Small intestine (tissue), 7 donors: ENCODE measurements at regions not wholly inside any gene's neighbourhood (a gene's known extent, or its start where the extent isn't known, plus 50 kb on each side); places are given as distances from the start of the nearest gene placed in this dataset.

ENCODE experiments used
- DNase-seq, 2 donors: peaks; one replicate each; pipeline versions ENCODE4 v3.0.0 to v3.0.0-alpha.2; 2013
- FAIRE-seq: peaks from 2 replicates; lab custom pipeline; 2012; peaks lifted over from hg19 to GRCh38; lab: Jason Lieb, UNC
- H3K27ac ChIP-seq, 3 donors: one replicate each; pipeline ENCODE4 v1.5.1; 2013; ENCODE audit warnings: low read length in 2 of 3, mild to moderate bottlenecking in 2 of 3, control low read depth in 1 of 3, inconsistent platforms in 1 of 3, low read depth in 1 of 3, moderate library complexity in 1 of 3
- H3K27me3 ChIP-seq, 3 donors: one replicate each; pipeline ENCODE4 v1.6.1; 2013; ENCODE audit warnings: low read length in 3 of 3, inconsistent platforms in 1 of 3; ENCODE audit not compliant: control insufficient read depth in 3 of 3, insufficient read depth in 3 of 3
- H3K36me3 ChIP-seq, 3 donors: one replicate each; pipeline ENCODE4 v1.6.1; 2013; ENCODE audit warnings: low read length in 3 of 3, inconsistent platforms in 1 of 3, low read depth in 1 of 3, mild to moderate bottlenecking in 1 of 3, moderate library complexity in 1 of 3; ENCODE audit not compliant: control insufficient read depth in 3 of 3, insufficient read depth in 2 of 3
- H3K4me1 ChIP-seq, 3 donors: one replicate each; pipeline ENCODE4 v1.6.1; 2013; ENCODE audit warnings: low read length in 2 of 3, inconsistent platforms in 1 of 3, low read depth in 1 of 3, mild to moderate bottlenecking in 1 of 3, moderate library complexity in 1 of 3; ENCODE audit not compliant: control insufficient read depth in 3 of 3, insufficient read depth in 2 of 3
- H3K4me3 ChIP-seq, 3 donors: one replicate each; pipeline ENCODE4 v1.5.1; 2013; ENCODE audit warnings: low read length in 3 of 3, control low read depth in 1 of 3, inconsistent platforms in 1 of 3, low read depth in 1 of 3, mild to moderate bottlenecking in 1 of 3, moderate library complexity in 1 of 3
- H3K9me3 ChIP-seq, 2 donors: one replicate each; pipeline ENCODE4 v1.6.1; 2013; ENCODE audit warnings: low read depth in 1 of 2, low read length in 1 of 2; ENCODE audit not compliant: control insufficient read depth in 2 of 2, insufficient read depth in 1 of 2
- WGBS, 3 donors: extraction: QIAGEN DNeasy Blood & Tissue Kit; methylation state at CpG; one replicate each; pipeline ENCODE4 v1.1.7; 2013; 5-methylcytosine and 5-hydroxymethylcytosine counted together
- donor health status: healthy with polysubstance abuse.
- donor health status: control.
- donor health status: control.
- donor health status: Bipolar disorder and iron deficiency.
- donor health status: healthy.

GRCh38 chrX:110408949-110409588 lies 50.4 kb downstream of the RTL9 start:
- DNase-seq (no peak), FAIRE-seq (no peak)
- WGBS, 3 donors: 48 to 70% (median 52%) methylated on average over 9 of the region's 9 CpGs
- H3K4me3 ChIP-seq: no peak overlapping the region
- no peaks in the 10 kb centered on the region for H3K9me3 ChIP-seq
- no peaks in the 10 kb centered on the region for H3K36me3 ChIP-seq
- no peak overlapping the region for H3K27ac ChIP-seq
- H3K4me1 ChIP-seq: no peaks in the 10 kb centered on the region
- H3K27me3 ChIP-seq: no peaks in the 10 kb centered on the region

- no peak overlapping the region for H3K27ac ChIP-seq
- H3K27me3 ChIP-seq: no peaks in the 10 kb centered on the region
- H3K36me3 ChIP-seq: no peaks in the 10 kb centered on the region
- DNase-seq (peak in 1 of 2 donors; percentile 6), FAIRE-seq (no peak)
- H3K4me3 ChIP-seq: no peak overlapping the region
- whole genome bisulfite sequencing, 3 donors: 24 to 46% (median 30%) methylated on average over 6 of the region's 6 CpGs
- no peaks in the 10 kb centered on the region for H3K4me1 ChIP-seq
- no peaks in the 10 kb centered on the region for H3K9me3 ChIP-seq
These were observed 51.3 kb downstream of the RTL9 start for GRCh38 chrX:110409925-110410324.

GRCh38 chrX:110410603-110411002 lies 52.0 kb downstream of the RTL9 start:
- WGBS, 3 donors: 6 to 62% (median 34%) methylated on average over 5 of the region's 5 CpGs
- Histone ChIP-seq H3K27me3 (no peaks in the 10 kb centered on the region), H3K36me3 (no peaks in the 10 kb centered on the region), H3K27ac (no peak overlapping the region), H3K4me1 (no peaks in the 10 kb centered on the region), H3K9me3 (no peaks in the 10 kb centered on the region), H3K4me3 (no peak overlapping the region)
- FAIRE-seq: no peak
- DNase-seq: no peak

DNA sequence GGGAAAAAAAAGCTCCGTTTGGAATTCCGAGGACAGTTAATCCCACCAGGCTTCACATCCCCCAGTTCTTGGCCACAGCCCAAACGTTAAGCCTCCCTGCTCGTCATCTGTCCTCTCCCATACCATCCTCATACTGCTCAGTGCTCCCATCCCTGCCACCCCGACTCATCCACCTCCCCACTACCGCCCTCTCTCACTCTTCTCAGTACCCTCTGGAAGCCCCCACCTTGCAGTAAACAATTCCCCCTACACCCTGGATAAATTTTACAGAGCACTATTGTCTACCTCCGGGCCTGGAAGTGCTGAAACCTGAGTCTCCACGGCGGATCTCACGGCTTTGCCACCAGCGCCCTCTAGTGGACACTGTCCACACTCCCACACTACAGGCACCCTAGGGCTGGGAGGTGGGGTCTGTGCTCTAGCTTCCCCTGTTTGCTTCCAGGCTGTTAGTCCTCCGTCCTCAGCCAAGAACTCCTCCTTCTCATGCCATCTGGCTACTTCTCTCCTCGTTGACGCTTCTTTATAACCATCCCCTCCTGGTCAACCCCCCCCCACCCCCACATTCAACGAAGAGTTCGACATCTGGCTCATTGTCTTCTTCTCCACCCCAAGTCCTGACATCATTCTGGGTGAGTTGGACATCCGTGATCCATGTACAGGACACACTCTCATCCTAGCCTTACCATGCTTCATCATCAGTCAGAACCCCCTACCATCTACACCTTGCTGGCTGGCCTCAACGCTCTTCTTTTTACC lies 54.5 kb downstream of the RTL9 start:
- Histone ChIP-seq H3K4me3 (no peak overlapping the region), H3K4me1 (no peaks in the 10 kb centered on the region), H3K36me3 (no peaks in the 10 kb centered on the region), H3K9me3 (no peaks in the 10 kb centered on the region), H3K27me3 (no peaks in the 10 kb centered on the region), H3K27ac (no peak overlapping the region)
- FAIRE-seq (no peak), DNase-seq (peak; percentile 50 to 68)
- WGBS, 3 donors: 18 to 21% (median 20%) methylated on average over 18 of the region's 18 CpGs

DNA sequence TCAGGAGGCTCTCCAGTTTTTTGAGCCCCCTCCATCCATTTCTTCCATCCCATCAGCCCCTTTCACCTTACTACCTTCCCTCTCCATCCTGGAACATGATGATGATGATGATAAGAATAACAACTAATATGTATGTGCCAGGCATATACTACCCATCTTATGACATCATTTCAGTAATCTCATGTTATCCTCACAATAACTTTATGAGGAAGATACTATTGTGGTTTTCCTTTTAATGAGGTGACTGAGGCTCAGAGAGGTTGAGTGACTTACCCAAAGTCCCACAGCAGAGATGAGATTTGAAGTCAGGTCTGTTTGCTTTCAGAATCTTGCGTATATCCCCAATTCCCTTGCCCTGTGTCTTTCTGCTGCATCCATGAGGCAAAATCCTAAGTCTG lies 55.1 kb downstream of the RTL9 start:
- WGBS, 3 donors: 88 to 97% (median 94%) methylated on average over 1 of the region's 1 CpG
- no peaks in the 10 kb centered on the region for H3K4me1 ChIP-seq
- H3K9me3 ChIP-seq: no peaks in the 10 kb centered on the region
- no peaks in the 10 kb centered on the region for H3K36me3 ChIP-seq
- H3K4me3 ChIP-seq: no peak overlapping the region
- no peak overlapping the region for H3K27ac ChIP-seq
- FAIRE-seq: no peak
- no peaks in the 10 kb centered on the region for H3K27me3 ChIP-seq
- DNase-seq: no peak

DNA sequence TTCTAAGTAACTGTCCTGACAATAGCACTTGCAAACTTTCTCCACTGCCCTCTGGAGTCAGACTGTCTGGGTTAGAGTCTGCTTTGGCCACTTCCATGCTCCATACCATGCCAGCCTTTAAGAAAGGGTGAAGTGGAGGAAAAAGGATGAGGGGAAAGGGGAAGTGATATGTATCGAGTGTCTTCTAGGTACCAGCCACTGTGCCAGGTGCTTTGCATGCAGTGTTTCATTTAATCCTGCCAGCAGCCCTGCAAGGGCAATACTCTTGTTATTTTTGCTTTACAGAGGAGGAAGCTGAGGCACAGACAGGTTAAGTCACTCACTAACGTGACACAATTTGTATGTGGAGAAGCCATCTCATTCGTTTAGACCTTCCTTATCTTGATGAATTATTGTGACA lies 55.6 kb downstream of the RTL9 start:
- FAIRE-seq: no peak
- no peaks in the 10 kb centered on the region for H3K27me3 ChIP-seq
- H3K4me3 ChIP-seq: no peak overlapping the region
- H3K9me3 ChIP-seq: no peaks in the 10 kb centered on the region
- WGBS, 3 donors: 36 to 58% (median 48%) methylated on average over 3 of the region's 3 CpGs
- H3K36me3 ChIP-seq: no peaks in the 10 kb centered on the region
- DNase-seq: no peak
- H3K4me1 ChIP-seq: no peaks in the 10 kb centered on the region
- no peak overlapping the region for H3K27ac ChIP-seq

- H3K9me3 ChIP-seq: no peaks in the 10 kb centered on the region
- H3K27me3 ChIP-seq: no peaks in the 10 kb centered on the region
- FAIRE-seq (no peak), DNase-seq (no peak)
- 42 to 64% (median 50%) methylated on average over 1 of the region's 1 CpG for WGBS, 3 donors
- H3K4me1 ChIP-seq: no peaks in the 10 kb centered on the region
- no peak overlapping the region for H3K4me3 ChIP-seq
- no peaks in the 10 kb centered on the region for H3K36me3 ChIP-seq
- no peak overlapping the region for H3K27ac ChIP-seq
These were observed 56.2 kb downstream of the RTL9 start for GRCh38 chrX:110414679-110415439.

DNA sequence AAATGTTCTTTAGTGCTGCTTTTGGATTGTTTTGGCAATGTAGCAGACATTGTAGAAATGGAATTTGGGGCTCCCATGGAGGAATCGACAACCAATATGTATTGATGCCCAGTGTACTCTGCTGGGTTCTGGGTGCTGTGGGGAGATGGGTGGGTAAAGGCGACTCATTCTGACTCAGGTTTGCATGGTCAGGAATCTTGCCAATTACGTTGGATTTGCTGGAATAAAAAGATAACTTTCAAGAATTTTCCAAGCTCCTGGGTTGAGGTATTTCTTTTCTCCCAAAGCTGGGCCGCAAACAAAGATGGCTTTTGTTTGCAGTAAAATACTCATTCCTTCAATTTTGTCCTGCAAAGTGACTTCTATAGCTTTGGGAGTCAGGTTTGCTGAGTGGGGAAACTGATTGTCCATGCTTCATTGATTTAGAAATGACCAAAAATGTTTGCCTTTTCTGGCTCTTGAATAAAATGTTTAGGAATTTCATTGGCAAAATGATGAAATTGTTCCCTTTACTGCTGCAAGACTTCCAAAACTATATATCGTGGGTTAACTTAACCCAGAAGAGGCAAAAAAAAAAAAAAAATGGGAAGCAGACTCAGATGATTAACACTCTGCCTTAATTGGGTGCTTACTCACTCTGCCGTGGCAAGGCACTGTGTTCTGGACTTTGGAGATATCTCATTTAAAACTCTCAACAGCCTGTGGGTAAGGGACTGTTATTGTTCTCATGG lies 57.0 kb downstream of the RTL9 start:
- H3K27me3 ChIP-seq: no peaks in the 10 kb centered on the region
- no peaks in the 10 kb centered on the region for H3K36me3 ChIP-seq
- no peaks in the 10 kb centered on the region for H3K4me1 ChIP-seq
- no peak overlapping the region for H3K4me3 ChIP-seq
- no peaks in the 10 kb centered on the region for H3K9me3 ChIP-seq
- DNase-seq: no peak
- no peak overlapping the region for H3K27ac ChIP-seq
- 65 to 75% (median 74%) methylated on average over 6 of the region's 6 CpGs for WGBS, 3 donors
- FAIRE-seq: no peak
